Neural progenitor cell (in vitro differentiated cells): ENCODE measurements at regions not wholly inside any gene's neighbourhood (a gene's known extent, or its start where the extent isn't known, plus 50 kb on each side); places are given as distances from the start of the nearest gene placed in this dataset.
A peak's percentile ranks its signal among the peaks of the same experiment; 100 is the strongest.

Experiments used
- DNase-seq: peaks from one replicate; pipeline ENCODE4 v3.0.0-alpha.2; 2016; ENCODE audit warnings: low spot score
- H2AFZ ChIP-seq: fragments of 200-600 bp; sonication (generic); replicated peaks from 2 replicates; pipeline ENCODE4 v1.6.1; 2016; ENCODE audit warnings: antibody characterized with exemption
- H3F3A ChIP-seq: fragments of 200-600 bp; sonication (generic); 2 replicates; pipeline ENCODE4 v1.6.1; 2016; ENCODE audit warnings: antibody characterized with exemption, low read depth
- H3K27ac ChIP-seq: fragments of 200-600 bp; sonication (generic); 2 replicates; pipeline ENCODE4 v1.5.1; 2016; ENCODE audit warnings: mild to moderate bottlenecking
- H3K27me3 ChIP-seq: fragments of 200-600 bp; sonication (generic); 2 replicates; pipeline ENCODE4 v1.6.1; 2016; ENCODE audit warnings: mild to moderate bottlenecking, moderate library complexity
- H3K36me3 ChIP-seq: fragments of 200-600 bp; sonication (generic); 2 replicates; pipeline ENCODE4 v1.5.1; 2016
- H3K4me1 ChIP-seq: fragments of 200-600 bp; sonication (generic); 2 replicates; pipeline ENCODE4 v1.6.1; 2016; ENCODE audit warnings: mixed run types
- H3K4me2 ChIP-seq: fragments of 200-600 bp; sonication (generic); 2 replicates; pipeline ENCODE4 v1.6.1; 2016
- H3K4me3 ChIP-seq: fragments of 200-600 bp; sonication (generic); 2 replicates; pipeline ENCODE4 v1.5.1; 2016
- H3K79me2 ChIP-seq: fragments of 200-600 bp; sonication (generic); 2 replicates; pipeline ENCODE4 v1.6.1; 2016; ENCODE audit warnings: low read depth
- H3K9ac ChIP-seq: fragments of 200-600 bp; sonication (generic); 2 replicates; pipeline ENCODE4 v1.6.1; 2016
- H3K9me3 ChIP-seq: fragments of 200-600 bp; sonication (generic); 2 replicates; pipeline ENCODE4 v1.5.1; 2016; ENCODE audit warnings: low read depth
- H4K20me1 ChIP-seq: fragments of 200-600 bp; sonication (generic); 2 replicates; pipeline ENCODE4 v1.6.1; 2016; ENCODE audit warnings: low read depth
- H3K27ac Mint-ChIP-seq: 3 replicates; pipeline ENCODE4 v1.8.0; 2021; ENCODE audit warnings: mixed read lengths
- H3K27me3 Mint-ChIP-seq: 2 replicates; pipeline ENCODE4 v1.8.0; 2022; ENCODE audit warnings: low read depth, mild to moderate bottlenecking, inconsistent platforms, moderate library complexity, mixed read lengths; ENCODE audit not compliant: insufficient read depth
- H3K36me3 Mint-ChIP-seq: 3 replicates; pipeline ENCODE4 v1.8.0; 2021; ENCODE audit warnings: mixed read lengths
- H3K4me1 Mint-ChIP-seq: 3 replicates; pipeline ENCODE4 v1.8.0; 2021; ENCODE audit warnings: mixed read lengths
- H3K4me3 Mint-ChIP-seq: 3 replicates; pipeline ENCODE4 v1.8.0; 2021; ENCODE audit warnings: mild to moderate bottlenecking, moderate library complexity, mixed read lengths
- H3K9me3 Mint-ChIP-seq: 3 replicates; pipeline ENCODE4 v1.8.0; 2020; ENCODE audit warnings: mixed read lengths
- CTCF ChIP-seq: fragments of 200-600 bp; sonication (generic); IDR thresholded peaks from 2 replicates; pipeline ENCODE4 v1.5.1; 2017; ENCODE audit warnings: antibody characterized with exemption, mild to moderate bottlenecking
- EZH2 ChIP-seq: fragments of 200-600 bp; sonication (generic); IDR thresholded peaks from 2 replicates; pipeline ENCODE4 v1.6.1; 2017; ENCODE audit warnings: antibody characterized with exemption, mild to moderate bottlenecking, moderate library complexity
- EZH2phosphoT487 ChIP-seq: fragments of 200-600 bp; sonication (generic); IDR thresholded peaks from 2 replicates; pipeline ENCODE4 v1.6.1; 2017; ENCODE audit warnings: antibody characterized with exemption

GRCh38 chr3:135736740-135737139 lies 228.8 kb upstream of the PPP2R3A start:
- DNase-seq = peak; percentile 76
- H3K9me3 ChIP-seq = no peaks in the 10 kb centered on the region
- peaks cover 36% of the 10 kb centered on the region for H3K9me3 Mint-ChIP-seq

GRCh38 chr3:135739779-135740178 lies 225.7 kb upstream of the PPP2R3A start:
- peaks cover 30% of the 10 kb centered on the region for H3K9me3 Mint-ChIP-seq
- peaks cover 5% of the 10 kb centered on the region for H3K27me3 Mint-ChIP-seq
- Histone ChIP-seq H3K36me3 (no peaks in the 10 kb centered on the region), H3K27ac (no peak overlapping the region), H3K27me3 (no peaks in the 10 kb centered on the region), H3F3A (no peaks in the 10 kb centered on the region), H3K4me1 (peaks cover 15% of the 10 kb centered on the region), H2AFZ (no peak overlapping the region), H3K79me2 (no peaks in the 10 kb centered on the region), H3K4me2 (peak overlapping the region; percentile 21), H3K9me3 (no peaks in the 10 kb centered on the region), H3K4me3 (no peak overlapping the region), H4K20me1 (no peaks in the 10 kb centered on the region), H3K9ac (no peak overlapping the region)
- TF ChIP-seq CTCF = no peak
- TF ChIP-seq EZH2 = no peak
- no peak for TF ChIP-seq EZH2phosphoT487
- peak; percentile 71 for DNase-seq
- H3K4me3 Mint-ChIP-seq = peak overlapping the region; percentile 25
- H3K36me3 Mint-ChIP-seq = peaks cover 2% of the 10 kb centered on the region
- H3K4me1 Mint-ChIP-seq = peaks cover 29% of the 10 kb centered on the region
- peak overlapping the region; percentile 99 for H3K27ac Mint-ChIP-seq

More at GRCh38 chr3:135736740-135737139, 228.8 kb upstream of the PPP2R3A start:
- TF ChIP-seq EZH2 (no peak), CTCF (peak; percentile 63)
- Histone ChIP-seq H3K36me3 (no peaks in the 10 kb centered on the region), H3K79me2 (no peaks in the 10 kb centered on the region), H4K20me1 (no peaks in the 10 kb centered on the region), H3K27me3 (no peaks in the 10 kb centered on the region), H2AFZ (no peak overlapping the region), H3K9ac (no peak overlapping the region), H3F3A (no peaks in the 10 kb centered on the region), H3K4me2 (no peak overlapping the region), H3K4me1 (peaks cover 15% of the 10 kb centered on the region), H3K4me3 (no peak overlapping the region), H3K27ac (no peak overlapping the region)
- no peak overlapping the region for H3K4me3 Mint-ChIP-seq
- peaks cover 29% of the 10 kb centered on the region for H3K4me1 Mint-ChIP-seq
- H3K27ac Mint-ChIP-seq = no peak overlapping the region
- H3K27me3 Mint-ChIP-seq = peaks cover under 1% of the 10 kb centered on the region
- peaks cover 2% of the 10 kb centered on the region for H3K36me3 Mint-ChIP-seq

- no peak overlapping the region for H3K27ac ChIP-seq
- H3K9ac ChIP-seq = no peak overlapping the region
- H3F3A ChIP-seq = no peaks in the 10 kb centered on the region
- Mint-ChIP-seq H3K4me3 (peak overlapping the region; percentile 25), H3K4me1 (peaks cover 29% of the 10 kb centered on the region), H3K36me3 (peaks cover 2% of the 10 kb centered on the region), H3K27me3 (peaks cover 5% of the 10 kb centered on the region), H3K27ac (peak overlapping the region; percentile 99), H3K9me3 (peaks cover 28% of the 10 kb centered on the region)
- no peaks in the 10 kb centered on the region for H3K36me3 ChIP-seq
- H3K4me3 ChIP-seq = no peak overlapping the region
- peak overlapping the region; percentile 3 for H2AFZ ChIP-seq
- no peak for DNase-seq
- H3K4me2 ChIP-seq = peak overlapping the region; percentile 21
- H3K9me3 ChIP-seq = no peaks in the 10 kb centered on the region
- H3K79me2 ChIP-seq = no peaks in the 10 kb centered on the region
- no peaks in the 10 kb centered on the region for H4K20me1 ChIP-seq
- H3K27me3 ChIP-seq = no peaks in the 10 kb centered on the region
- no peak for TF ChIP-seq EZH2
- TF ChIP-seq CTCF = no peak
- TF ChIP-seq EZH2phosphoT487 = no peak
- peaks cover 15% of the 10 kb centered on the region for H3K4me1 ChIP-seq
These were observed 225.3 kb upstream of the PPP2R3A start for GRCh38 chr3:135740211-135740610.
